Endothelial cell (in vitro differentiated cells): ENCODE measurements at regions not wholly inside any gene's neighbourhood (a gene's known extent, or its start where the extent isn't known, plus 50 kb on each side); places are given as distances from the start of the nearest gene placed in this dataset.

Source experiments
- DNase-seq: peaks from one replicate; pipeline ENCODE4 v3.0.0; 2021; ENCODE audit warnings: low spot score
- H3K27ac Mint-ChIP-seq: one replicate; pipeline ENCODE4 v1.8.0; 2021; ENCODE audit warnings: mixed read lengths, inconsistent platforms; ENCODE audit not compliant: unreplicated experiment
- H3K27me3 Mint-ChIP-seq: one replicate; pipeline ENCODE4 v1.8.0; 2021; ENCODE audit warnings: mild to moderate bottlenecking, moderate library complexity, mixed read lengths, inconsistent platforms; ENCODE audit not compliant: unreplicated experiment
- H3K36me3 Mint-ChIP-seq: one replicate; pipeline ENCODE4 v1.8.0; 2021; ENCODE audit warnings: mild to moderate bottlenecking, low read depth, mixed read lengths, inconsistent platforms; ENCODE audit not compliant: unreplicated experiment
- H3K4me1 Mint-ChIP-seq: one replicate; pipeline ENCODE4 v1.8.0; 2021; ENCODE audit warnings: mild to moderate bottlenecking, mixed read lengths, inconsistent platforms; ENCODE audit not compliant: unreplicated experiment
- H3K4me3 Mint-ChIP-seq: one replicate; pipeline ENCODE4 v1.8.0; 2021; ENCODE audit warnings: mild to moderate bottlenecking, mixed read lengths, inconsistent platforms; ENCODE audit not compliant: unreplicated experiment
- H3K9me3 Mint-ChIP-seq: one replicate; pipeline ENCODE4 v1.8.0; 2021; ENCODE audit warnings: mixed read lengths, inconsistent platforms; ENCODE audit not compliant: unreplicated experiment
- CTCF ChIP-seq: fragments of 200-600 bp; sonication (generic); IDR thresholded peaks from one replicate; pipeline ENCODE4 v1.5.0; 2021; ENCODE audit warnings: antibody characterized with exemption; ENCODE audit not compliant: unreplicated experiment

GRCh38 chr13:31853643-31854326 lies 114.5 kb downstream of the RXFP2 start:
- Mint-ChIP-seq H3K9me3 (no peaks in the 10 kb centered on the region), H3K27ac (no peak overlapping the region), H3K36me3 (no peaks in the 10 kb centered on the region), H3K27me3 (no peaks in the 10 kb centered on the region), H3K4me3 (no peak overlapping the region), H3K4me1 (no peaks in the 10 kb centered on the region)
- TF ChIP-seq CTCF: no peak
- no peak for DNase-seq

- no peak overlapping the region for H3K4me3 Mint-ChIP-seq
- no peaks in the 10 kb centered on the region for H3K27me3 Mint-ChIP-seq
- DNase-seq: no peak
- no peaks in the 10 kb centered on the region for H3K4me1 Mint-ChIP-seq
- no peak for TF ChIP-seq CTCF
- no peaks in the 10 kb centered on the region for H3K9me3 Mint-ChIP-seq
- no peaks in the 10 kb centered on the region for H3K36me3 Mint-ChIP-seq
- no peak overlapping the region for H3K27ac Mint-ChIP-seq
These were observed 120.2 kb downstream of the RXFP2 start for GRCh38 chr13:31859571-31859970.

- Mint-ChIP-seq H3K9me3 (no peaks in the 10 kb centered on the region), H3K27ac (no peak overlapping the region), H3K4me3 (no peak overlapping the region), H3K27me3 (no peaks in the 10 kb centered on the region), H3K4me1 (no peaks in the 10 kb centered on the region), H3K36me3 (no peaks in the 10 kb centered on the region)
- no peak for DNase-seq
- TF ChIP-seq CTCF: no peak
These were observed 120.7 kb downstream of the RXFP2 start for GRCh38 chr13:31860002-31860401.

- TF ChIP-seq CTCF: no peak
- Mint-ChIP-seq H3K27ac (no peak overlapping the region), H3K4me3 (no peak overlapping the region), H3K36me3 (no peaks in the 10 kb centered on the region), H3K9me3 (no peaks in the 10 kb centered on the region), H3K27me3 (no peaks in the 10 kb centered on the region), H3K4me1 (no peaks in the 10 kb centered on the region)
- DNase-seq: no peak
These were observed 123.5 kb downstream of the RXFP2 start for GRCh38 chr13:31862828-31863227.

DNA sequence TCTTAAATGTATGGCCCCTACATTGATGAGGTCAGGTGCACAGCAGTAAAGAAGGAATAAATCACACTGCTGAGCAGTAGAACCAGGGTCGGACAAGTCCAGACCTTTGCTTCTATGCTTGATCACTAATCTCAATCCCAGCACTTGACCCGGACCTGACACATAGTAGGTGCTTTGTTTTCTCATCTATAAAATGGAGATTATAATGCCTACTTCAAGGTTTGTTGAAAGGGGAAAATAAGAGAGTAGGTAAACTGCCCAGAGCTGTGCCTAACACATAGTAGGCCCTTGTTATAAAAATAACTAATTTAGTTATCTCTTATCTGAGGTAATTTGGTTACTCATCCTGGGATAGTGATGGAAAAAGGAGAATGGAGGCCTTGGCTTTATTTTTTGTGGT lies 125.0 kb downstream of the RXFP2 start:
- no peak for TF ChIP-seq CTCF
- H3K27me3 Mint-ChIP-seq: no peaks in the 10 kb centered on the region
- H3K4me3 Mint-ChIP-seq: no peak overlapping the region
- H3K36me3 Mint-ChIP-seq: no peaks in the 10 kb centered on the region
- H3K27ac Mint-ChIP-seq: no peak overlapping the region
- H3K4me1 Mint-ChIP-seq: no peaks in the 10 kb centered on the region
- DNase-seq: no peak
- H3K9me3 Mint-ChIP-seq: no peaks in the 10 kb centered on the region
